Activated gamma-delta T cell treated with Interleukin-2 at 50 U/mL for 16 hours (primary cell): ENCODE measurements at regions not wholly inside any gene's neighbourhood (a gene's known extent, or its start where the extent isn't known, plus 50 kb on each side); places are given as distances from the start of the nearest gene placed in this dataset.
"Not testable (repeated sequence)": the region's sequence is repeated elsewhere in the genome, so short reads cannot be mapped to it uniquely, and the experiment has no call there.

Source experiments
- DNase-seq: peaks from one replicate; pipeline ENCODE4 v3.0.0-alpha.2; 2020

- DNase-seq: no peak
These were observed 81.9 kb downstream of the TMEM18 start for GRCh38 chr2:595141-595815.

- DNase-seq: no peak
These were observed 82.8 kb downstream of the TMEM18 start for GRCh38 chr2:594297-594949.

- no peak for DNase-seq
These were observed 83.7 kb downstream of the TMEM18 start for GRCh38 chr2:593356-594026.

- no peak for DNase-seq
These were observed 84.5 kb downstream of the TMEM18 start for GRCh38 chr2:592737-593136.

GRCh38 chr2:590214-591175, 86.7 kb downstream of the TMEM18 start:
- no peak for DNase-seq

GRCh38 chr2:589281-590130, 87.7 kb downstream of the TMEM18 start:
- DNase-seq: no peak

GRCh38 chr2:588074-588645, 89.0 kb downstream of the TMEM18 start:
- DNase-seq: no peak

- DNase-seq: no peak
These were observed 89.9 kb downstream of the TMEM18 start for GRCh38 chr2:587087-587960.

- no peak for DNase-seq
These were observed 90.5 kb downstream of the TMEM18 start for GRCh38 chr2:586641-587076.

GRCh38 chr2:584863-585823, 92.1 kb downstream of the TMEM18 start:
- DNase-seq: peak; percentile 33

- DNase-seq: no peak
These were observed 93.5 kb downstream of the TMEM18 start for GRCh38 chr2:583666-584065.

GRCh38 chr2:582792-583528, 94.2 kb downstream of the TMEM18 start:
- DNase-seq: no peak

- DNase-seq: not testable (repeated sequence)
These were observed 94.9 kb downstream of the TMEM18 start for GRCh38 chr2:582289-582688.

- no peak for DNase-seq
These were observed 97.2 kb downstream of the TMEM18 start for GRCh38 chr2:579961-580360.

- no peak for DNase-seq
These were observed 97.8 kb downstream of the TMEM18 start for GRCh38 chr2:579351-579886.

- no peak for DNase-seq
These were observed 100.9 kb downstream of the TMEM18 start for GRCh38 chr2:576292-576691.

GRCh38 chr2:575727-576236, 101.4 kb downstream of the TMEM18 start:
- DNase-seq: no peak
